ENCODE measurements at regions not wholly inside any gene's neighbourhood (a gene's known extent, or its start where the extent isn't known, plus 50 kb on each side); places are given as distances from the start of the nearest gene placed in this dataset.

GRCh38 chr14:101408077-101408831 lies 153.0 kb upstream of the DIO3 start:
- H3K9me3 ChIP-seq = no peaks in the 10 kb centered on the region
- no peak for DNase-seq (ENCODE audit: low spot score in 2 of 2)
- peaks cover 13% of the 10 kb centered on the region for H3K4me1 ChIP-seq
- peak overlapping the region; percentile 63 for H3K27ac ChIP-seq
- no peak overlapping the region for H3K4me3 ChIP-seq
- TF ChIP-seq EP300 (IDR thresholded peaks at IDR 0.05) = no peak
- no peak for TF ChIP-seq CTCF (IDR thresholded peaks at IDR 0.05)
- TF ChIP-seq POLR2A (IDR thresholded peaks at IDR 0.05) = no peak
- TF ChIP-seq POLR2AphosphoS5 (IDR thresholded peaks at IDR 0.05) = no peak
- no peaks in the 10 kb centered on the region for H3K36me3 ChIP-seq
- 78% methylated on average over 20 of the region's 20 CpGs for WGBS
- H3K27me3 ChIP-seq = peaks cover 12% of the 10 kb centered on the region

GRCh38 chr14:101409006-101409543 lies 152.2 kb upstream of the DIO3 start:
- WGBS = 89% methylated on average over 14 of the region's 19 CpGs
- Histone ChIP-seq H3K4me1 (peaks cover 13% of the 10 kb centered on the region), H3K27ac (peak overlapping the region; percentile 63), H3K4me3 (no peak overlapping the region), H3K27me3 (peaks cover 15% of the 10 kb centered on the region), H3K36me3 (no peaks in the 10 kb centered on the region), H3K9me3 (no peaks in the 10 kb centered on the region)
- DNase-seq (ENCODE audit: low spot score in 2 of 2) = no peak
- no peak for TF ChIP-seq EP300 (IDR thresholded peaks at IDR 0.05)

- no peak for DNase-seq (ENCODE audit: low spot score in 2 of 2)
- TF ChIP-seq EP300 (IDR thresholded peaks at IDR 0.05) (no peak), CTCF (IDR thresholded peaks at IDR 0.05) (no peak), POLR2AphosphoS5 (IDR thresholded peaks at IDR 0.05) (no peak), POLR2A (IDR thresholded peaks at IDR 0.05) (no peak)
- Histone ChIP-seq H3K27me3 (peaks cover 22% of the 10 kb centered on the region), H3K4me3 (no peak overlapping the region), H3K9me3 (no peaks in the 10 kb centered on the region), H3K36me3 (no peaks in the 10 kb centered on the region), H3K27ac (no peak overlapping the region), H3K4me1 (peaks cover 13% of the 10 kb centered on the region)
- WGBS = 59% methylated on average over 5 of the region's 5 CpGs
Measured at GRCh38 chr14:101410126-101410525, 151.2 kb upstream of the DIO3 start.

GRCh38 chr14:101411151-101411550 lies 150.1 kb upstream of the DIO3 start:
- Histone ChIP-seq H3K9me3 (no peaks in the 10 kb centered on the region), H3K4me3 (no peak overlapping the region), H3K4me1 (peaks cover 10% of the 10 kb centered on the region), H3K27ac (no peak overlapping the region), H3K27me3 (peaks cover 22% of the 10 kb centered on the region), H3K36me3 (no peaks in the 10 kb centered on the region)
- WGBS = 94% methylated on average over 8 of the region's 9 CpGs
- DNase-seq (ENCODE audit: low spot score in 2 of 2) = no peak
- TF ChIP-seq EP300 (IDR thresholded peaks at IDR 0.05) (no peak), POLR2AphosphoS5 (IDR thresholded peaks at IDR 0.05) (no peak), CTCF (IDR thresholded peaks at IDR 0.05) (no peak), POLR2A (IDR thresholded peaks at IDR 0.05) (no peak)

- H3K9me3 ChIP-seq = no peaks in the 10 kb centered on the region
- TF ChIP-seq EP300 (IDR thresholded peaks at IDR 0.05) (no peak), POLR2A (IDR thresholded peaks at IDR 0.05) (no peak), POLR2AphosphoS5 (IDR thresholded peaks at IDR 0.05) (no peak), CTCF (IDR thresholded peaks at IDR 0.05) (no peak)
- no peak overlapping the region for H3K27ac ChIP-seq
- no peak for DNase-seq (ENCODE audit: low spot score in 2 of 2)
- no peak overlapping the region for H3K4me3 ChIP-seq
- WGBS = 75% methylated on average over 8 of the region's 10 CpGs
- peaks cover 22% of the 10 kb centered on the region for H3K27me3 ChIP-seq
- no peaks in the 10 kb centered on the region for H3K36me3 ChIP-seq
- peaks cover 10% of the 10 kb centered on the region for H3K4me1 ChIP-seq
Measured at GRCh38 chr14:101411779-101412178, 149.5 kb upstream of the DIO3 start.

All from suprapubic skin (tissue), 4 donors.